Urothelium cell line (cell line): ENCODE measurements at regions not wholly inside any gene's neighbourhood (a gene's known extent, or its start where the extent isn't known, plus 50 kb on each side); places are given as distances from the start of the nearest gene placed in this dataset.
"Not testable (repeated sequence)": the region's sequence is repeated elsewhere in the genome, so short reads cannot be mapped to it uniquely, and the experiment has no call there.

ENCODE experiments used
- DNase-seq: peaks from one replicate; pipeline ENCODE4 v3.0.0; 2011; ENCODE audit warnings: low spot score, mixed read lengths
- FAIRE-seq: peaks from 2 replicates; lab custom pipeline; 2011; peaks lifted over from hg19 to GRCh38; lab: Jason Lieb, UNC

- DNase-seq (no peak), FAIRE-seq (no peak)
These were observed 232.8 kb downstream of the THBS2 start for GRCh38 chr6:169020821-169021220.

GRCh38 chr6:169019727-169020491, 233.7 kb downstream of the THBS2 start:
- no peak for FAIRE-seq
- peak; percentile 25 for DNase-seq

GRCh38 chr6:169019111-169019510, 234.5 kb downstream of the THBS2 start:
- FAIRE-seq (no peak), DNase-seq (no peak)

- DNase-seq (no peak), FAIRE-seq (no peak)
These were observed 236.9 kb downstream of the THBS2 start for GRCh38 chr6:169016758-169017157.

- FAIRE-seq, result no peak
These were observed 239.1 kb downstream of the THBS2 start for GRCh38 chr6:169014211-169015197.

GRCh38 chr6:169009628-169010027, 244.0 kb downstream of the THBS2 start:
- FAIRE-seq (no peak), DNase-seq (no peak)

More at GRCh38 chr6:169014211-169015197, 239.1 kb downstream of the THBS2 start:
- DNase-seq, result no peak

- FAIRE-seq, result no peak
These were observed 244.9 kb downstream of the THBS2 start for GRCh38 chr6:169008641-169009257.

GRCh38 chr6:169005166-169005565, 248.5 kb downstream of the THBS2 start:
- no peak for FAIRE-seq
- no peak for DNase-seq

More at GRCh38 chr6:169008641-169009257, 244.9 kb downstream of the THBS2 start:
- DNase-seq, result no peak

- DNase-seq (no peak), FAIRE-seq (no peak)
These were observed 253.6 kb downstream of the THBS2 start for GRCh38 chr6:169000022-169000421.

GRCh38 chr6:168999392-168999791, 254.3 kb downstream of the THBS2 start:
- DNase-seq, result peak; percentile 76
- no peak for FAIRE-seq

- FAIRE-seq (no peak), DNase-seq (no peak)
These were observed 257.4 kb downstream of the THBS2 start for GRCh38 chr6:168996356-168996625.

GRCh38 chr6:168995526-168996355, 257.9 kb downstream of the THBS2 start:
- no peak for DNase-seq
- FAIRE-seq, result no peak

- no peak for DNase-seq
- FAIRE-seq, result no peak
These were observed 258.7 kb downstream of the THBS2 start for GRCh38 chr6:168994956-168995355.

GRCh38 chr6:168992446-168993144, 261.1 kb downstream of the THBS2 start:
- FAIRE-seq (no peak), DNase-seq (no peak)

- not testable (repeated sequence) for FAIRE-seq, DNase-seq
These were observed 262.0 kb downstream of the THBS2 start for GRCh38 chr6:168991695-168992094.

- no peak for FAIRE-seq
- DNase-seq, result no peak
These were observed 263.5 kb downstream of the THBS2 start for GRCh38 chr6:168990019-168990751.

GRCh38 chr6:168989421-168989820, 264.2 kb downstream of the THBS2 start:
- FAIRE-seq (no peak), DNase-seq (no peak)

GRCh38 chr6:168988801-168989200, 264.8 kb downstream of the THBS2 start:
- DNase-seq (no peak), FAIRE-seq (no peak)

GRCh38 chr6:168988280-168988679, 265.4 kb downstream of the THBS2 start:
- DNase-seq, result no peak
- FAIRE-seq, result no peak
